SK-N-MC (cell line): ENCODE measurements at regions not wholly inside any gene's neighbourhood (a gene's known extent, or its start where the extent isn't known, plus 50 kb on each side); places are given as distances from the start of the nearest gene placed in this dataset.

Experiments
- DNase-seq: peaks from one replicate; pipeline ENCODE4 v3.0.0-alpha.2; 2011; ENCODE audit warnings: low read depth, low spot score
- H3K27ac ChIP-seq: fragments of 200-600 bp; sonication (generic); 2 replicates; pipeline ENCODE4 v1.5.1; 2016; ENCODE audit warnings: mixed run types
- H3K36me3 ChIP-seq: fragments of 200-600 bp; sonication (generic); 2 replicates; pipeline ENCODE4 v1.6.1; 2017; ENCODE audit warnings: antibody characterized with exemption, low read length, mixed read lengths; ENCODE audit not compliant: insufficient read depth
- H3K4me3 ChIP-seq: fragments of 200-600 bp; sonication (generic); 2 replicates; pipeline ENCODE4 v1.5.1; 2016
- H3K9ac ChIP-seq: fragments of 200-600 bp; sonication (generic); 2 replicates; pipeline ENCODE4 v1.8.0; 2017; ENCODE audit warnings: mixed run types, mixed read lengths; ENCODE audit not compliant: insufficient read length
- H3K9me3 ChIP-seq: fragments of 200-600 bp; sonication (generic); 2 replicates; pipeline ENCODE4 v1.6.1; 2017; ENCODE audit warnings: low read depth, mild to moderate bottlenecking, antibody characterized with exemption, low read length, moderate library complexity, mixed read lengths
- EZH2 ChIP-seq: fragments of 200-600 bp; sonication (generic); IDR thresholded peaks from one replicate; pipeline ENCODE4 v1.6.1; 2017; ENCODE audit warnings: antibody characterized with exemption
- FOXP2 ChIP-seq: optimal IDR thresholded peaks from 2 replicates; pipeline ENCODE3; 2011; ENCODE audit warnings: mild to moderate bottlenecking, moderate library complexity; ENCODE audit not compliant: insufficient read depth; ENCODE audit errors: extremely low read length, control extremely low read depth
- POLR2AphosphoS5 ChIP-seq: IDR thresholded peaks from 2 replicates; pipeline ENCODE4 v1.6.1; 2012; ENCODE audit warnings: mild to moderate bottlenecking, low read depth, low read length, borderline replicate concordance

DNA sequence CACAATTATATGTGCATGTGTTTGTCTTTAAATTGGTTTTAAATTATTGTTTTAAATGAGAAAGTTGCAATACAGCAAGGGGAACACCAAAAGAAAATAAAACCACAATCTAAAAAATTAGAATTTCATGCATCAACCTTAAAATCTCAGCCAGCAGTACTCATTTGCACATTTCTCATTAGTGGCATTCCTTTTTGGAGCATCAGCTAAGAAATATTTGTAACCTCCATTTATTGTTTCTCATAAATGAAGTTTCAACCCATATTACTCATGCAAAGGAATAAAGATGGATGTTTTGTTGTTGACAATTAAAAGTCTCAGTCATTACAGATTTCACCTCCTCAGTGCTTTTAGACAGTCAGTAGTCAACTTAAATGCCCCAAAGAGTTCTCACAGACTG is 160.1 kb downstream of the TBX15 start:
- Histone ChIP-seq H3K9me3 (no peaks in the 10 kb centered on the region), H3K4me3 (no peak overlapping the region), H3K27ac (no peak overlapping the region), H3K36me3 (no peaks in the 10 kb centered on the region), H3K9ac (no peak overlapping the region)
- no peak for DNase-seq
- TF ChIP-seq EZH2 (no peak), POLR2AphosphoS5 (no peak), FOXP2 (no peak)

GRCh38 chr1:118827636-118828035 is 160.5 kb downstream of the TBX15 start:
- Histone ChIP-seq H3K36me3 (no peaks in the 10 kb centered on the region), H3K9ac (no peak overlapping the region), H3K4me3 (no peak overlapping the region), H3K27ac (no peak overlapping the region), H3K9me3 (no peaks in the 10 kb centered on the region)
- TF ChIP-seq FOXP2 = no peak
- TF ChIP-seq EZH2 = no peak
- TF ChIP-seq POLR2AphosphoS5 = no peak
- DNase-seq = no peak

DNA sequence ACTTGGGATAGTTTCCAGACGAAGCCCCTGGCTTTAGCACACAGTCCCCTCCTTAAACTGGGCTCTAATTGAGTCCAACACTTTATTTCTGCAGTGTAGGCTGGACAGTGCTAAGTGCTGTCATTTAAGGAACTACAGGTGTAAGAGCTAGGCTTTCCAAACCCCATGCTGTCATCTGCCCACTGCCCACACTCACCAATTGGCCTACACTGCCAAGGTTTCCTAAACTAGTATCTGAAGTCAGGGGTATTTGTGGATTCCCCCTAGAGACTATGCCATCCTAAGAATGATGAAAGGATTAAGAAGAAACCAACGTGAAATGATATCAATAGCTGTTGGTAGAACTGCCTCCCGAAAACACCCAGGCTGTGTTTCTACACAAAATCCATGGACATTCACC is 160.9 kb downstream of the TBX15 start:
- Histone ChIP-seq H3K9ac (no peak overlapping the region), H3K36me3 (no peaks in the 10 kb centered on the region), H3K4me3 (no peak overlapping the region), H3K27ac (no peak overlapping the region), H3K9me3 (no peaks in the 10 kb centered on the region)
- TF ChIP-seq POLR2AphosphoS5 (no peak), EZH2 (no peak), FOXP2 (no peak)
- no peak for DNase-seq

- Histone ChIP-seq H3K9ac (no peak overlapping the region), H3K27ac (no peak overlapping the region), H3K4me3 (no peak overlapping the region), H3K9me3 (no peaks in the 10 kb centered on the region), H3K36me3 (no peaks in the 10 kb centered on the region)
- TF ChIP-seq FOXP2 = no peak
- DNase-seq = no peak
Measured at GRCh38 chr1:118826669-118827068, 161.5 kb downstream of the TBX15 start.

DNA sequence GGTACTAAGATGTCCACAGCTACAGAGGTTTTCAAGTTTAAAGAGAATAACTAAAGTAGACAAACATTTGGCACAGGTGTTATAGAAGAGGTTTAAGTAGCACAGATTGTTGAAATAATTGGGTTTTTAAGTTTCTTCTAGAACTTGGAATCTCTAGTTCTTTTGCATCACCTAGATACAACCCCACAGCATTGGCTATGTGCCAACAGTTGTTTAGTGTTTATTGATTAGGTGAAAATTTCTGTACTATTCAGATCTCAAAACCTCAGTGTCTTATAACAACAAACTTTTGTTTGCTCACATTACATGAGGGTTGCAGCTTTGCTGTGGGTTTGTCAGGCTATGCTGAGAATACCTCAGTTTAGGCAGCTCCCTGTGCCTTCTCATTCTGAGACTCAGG is 162.5 kb downstream of the TBX15 start:
- Histone ChIP-seq H3K36me3 (no peaks in the 10 kb centered on the region), H3K27ac (no peak overlapping the region), H3K9me3 (no peaks in the 10 kb centered on the region), H3K9ac (no peak overlapping the region), H3K4me3 (no peak overlapping the region)
- no peak for TF ChIP-seq EZH2
- no peak for TF ChIP-seq FOXP2
- no peak for TF ChIP-seq POLR2AphosphoS5
- DNase-seq = no peak

GRCh38 chr1:118821801-118822200 is 166.3 kb downstream of the TBX15 start:
- Histone ChIP-seq H3K36me3 (no peaks in the 10 kb centered on the region), H3K9me3 (no peaks in the 10 kb centered on the region), H3K4me3 (no peak overlapping the region), H3K9ac (no peak overlapping the region), H3K27ac (no peak overlapping the region)
- no peak for TF ChIP-seq FOXP2
- TF ChIP-seq EZH2 = no peak
- no peak for TF ChIP-seq POLR2AphosphoS5
- DNase-seq = no peak

- Histone ChIP-seq H3K9ac (no peak overlapping the region), H3K9me3 (no peaks in the 10 kb centered on the region), H3K27ac (no peak overlapping the region), H3K36me3 (no peaks in the 10 kb centered on the region), H3K4me3 (no peak overlapping the region)
- no peak for TF ChIP-seq POLR2AphosphoS5
- no peak for TF ChIP-seq FOXP2
- no peak for TF ChIP-seq EZH2
- no peak for DNase-seq
Measured at GRCh38 chr1:118820864-118821263, 167.3 kb downstream of the TBX15 start.

DNA sequence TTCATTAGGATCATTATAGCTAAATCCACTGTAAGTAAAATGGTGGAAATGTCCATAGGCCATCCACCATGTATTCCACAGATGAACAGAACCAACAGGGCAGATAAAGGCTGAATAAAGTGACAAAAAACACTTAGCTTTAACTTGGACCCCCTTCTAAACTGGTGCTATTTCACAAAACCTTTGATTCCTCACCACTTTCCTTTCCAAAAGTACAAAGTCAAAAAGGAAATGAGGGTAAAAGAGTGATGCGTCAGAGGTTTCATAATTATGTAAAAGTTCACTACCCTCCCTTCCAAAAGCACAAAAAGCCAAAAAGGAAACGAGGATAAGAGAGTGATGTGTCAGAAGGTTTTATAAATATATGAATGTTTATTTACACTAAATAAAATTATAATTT is 172.2 kb downstream of the TBX15 start:
- no peak for DNase-seq
- Histone ChIP-seq H3K36me3 (no peaks in the 10 kb centered on the region), H3K9ac (no peak overlapping the region), H3K9me3 (no peaks in the 10 kb centered on the region), H3K27ac (no peak overlapping the region), H3K4me3 (no peak overlapping the region)
- TF ChIP-seq POLR2AphosphoS5 (no peak), FOXP2 (no peak), EZH2 (no peak)

GRCh38 chr1:118812555-118812954 is 175.6 kb downstream of the TBX15 start:
- H3K27ac ChIP-seq = no peak overlapping the region
- no peak for DNase-seq
- no peak overlapping the region for H3K9ac ChIP-seq
- no peaks in the 10 kb centered on the region for H3K9me3 ChIP-seq
- TF ChIP-seq EZH2 = no peak
- TF ChIP-seq FOXP2 = no peak
- TF ChIP-seq POLR2AphosphoS5 = no peak
- H3K4me3 ChIP-seq = no peak overlapping the region
- H3K36me3 ChIP-seq = no peaks in the 10 kb centered on the region
